ENCODE measurements at regions not wholly inside any gene's neighbourhood (a gene's known extent, or its start where the extent isn't known, plus 50 kb on each side); places are given as distances from the start of the nearest gene placed in this dataset.
A peak's percentile ranks its signal among the peaks of the same experiment; 100 is the strongest.

DNA sequence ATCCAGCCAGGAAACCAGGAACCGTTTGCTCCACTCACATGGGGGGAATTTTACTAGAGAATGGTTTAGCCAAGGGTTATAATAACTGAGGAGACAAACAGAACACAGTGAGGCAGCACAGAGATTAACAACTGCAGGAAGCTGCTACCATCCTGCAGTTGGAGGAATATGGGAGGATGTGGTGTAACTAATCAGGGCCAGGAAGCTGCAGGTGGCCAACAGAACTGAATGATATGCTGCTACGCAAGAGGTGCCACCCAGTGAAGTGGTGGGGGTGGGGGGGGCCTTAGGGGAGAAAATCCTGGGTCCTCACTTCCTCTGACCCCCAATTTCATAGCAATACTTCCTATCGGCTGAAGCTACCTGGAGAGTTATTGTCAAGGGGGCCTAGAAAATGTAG, 306.4 kb upstream of the STT3B start:
- no peak overlapping the region for H3K4me3 ChIP-seq
- no peaks in the 10 kb centered on the region for H3K9me3 ChIP-seq
- no peak for ATAC-seq
- TF ChIP-seq, protein P1, sequence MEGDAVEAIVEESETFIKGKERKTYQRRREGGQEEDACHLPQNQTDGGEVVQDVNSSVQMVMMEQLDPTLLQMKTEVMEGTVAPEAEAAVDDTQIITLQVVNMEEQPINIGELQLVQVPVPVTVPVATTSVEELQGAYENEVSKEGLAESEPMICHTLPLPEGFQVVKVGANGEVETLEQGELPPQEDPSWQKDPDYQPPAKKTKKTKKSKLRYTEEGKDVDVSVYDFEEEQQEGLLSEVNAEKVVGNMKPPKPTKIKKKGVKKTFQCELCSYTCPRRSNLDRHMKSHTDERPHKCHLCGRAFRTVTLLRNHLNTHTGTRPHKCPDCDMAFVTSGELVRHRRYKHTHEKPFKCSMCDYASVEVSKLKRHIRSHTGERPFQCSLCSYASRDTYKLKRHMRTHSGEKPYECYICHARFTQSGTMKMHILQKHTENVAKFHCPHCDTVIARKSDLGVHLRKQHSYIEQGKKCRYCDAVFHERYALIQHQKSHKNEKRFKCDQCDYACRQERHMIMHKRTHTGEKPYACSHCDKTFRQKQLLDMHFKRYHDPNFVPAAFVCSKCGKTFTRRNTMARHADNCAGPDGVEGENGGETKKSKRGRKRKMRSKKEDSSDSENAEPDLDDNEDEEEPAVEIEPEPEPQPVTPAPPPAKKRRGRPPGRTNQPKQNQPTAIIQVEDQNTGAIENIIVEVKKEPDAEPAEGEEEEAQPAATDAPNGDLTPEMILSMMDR (IDR thresholded peaks at IDR 0.05): no peak
- no peaks in the 10 kb centered on the region for H3K36me3 ChIP-seq
- peaks cover 19% of the 10 kb centered on the region for H3K4me1 ChIP-seq
- DNase-seq: no peak
- H3K27me3 ChIP-seq (ENCODE audit: low read depth): no peaks in the 10 kb centered on the region
- intact Hi-C loops (cut with DNase I): no loop called here
- no peak overlapping the region for H3K27ac ChIP-seq

DNA sequence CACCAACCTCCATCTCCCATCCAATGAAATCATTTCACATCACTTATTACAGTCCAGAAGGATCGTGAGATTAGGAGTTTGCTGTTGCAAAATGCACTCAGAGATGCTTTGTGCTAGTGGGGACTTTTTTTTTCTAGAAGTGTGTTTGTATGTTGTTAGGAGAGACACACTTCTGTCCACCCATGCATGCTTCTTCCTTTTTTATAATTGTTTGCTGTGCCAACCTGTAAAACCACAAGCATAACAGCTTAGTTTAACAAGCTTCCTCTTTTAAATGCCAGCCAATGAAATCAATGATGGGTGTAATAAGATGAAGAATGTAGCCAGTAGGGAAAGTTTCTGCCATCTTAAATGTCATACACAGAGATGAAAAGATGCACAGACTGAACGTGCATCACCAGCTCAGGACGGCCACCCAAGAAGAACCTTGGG, 305.6 kb upstream of the STT3B start:
- intact Hi-C loops (cut with DNase I): no loop called here
- TF ChIP-seq, protein P1 (IDR thresholded peaks at IDR 0.05): no peak
- Histone ChIP-seq H3K4me1 (peaks cover 19% of the 10 kb centered on the region), H3K4me3 (no peak overlapping the region), H3K27ac (no peak overlapping the region), H3K27me3 (ENCODE audit: low read depth) (no peaks in the 10 kb centered on the region), H3K9me3 (no peaks in the 10 kb centered on the region), H3K36me3 (no peaks in the 10 kb centered on the region)
- ATAC-seq: peak; percentile 45 to 73
- no peak for DNase-seq

DNA sequence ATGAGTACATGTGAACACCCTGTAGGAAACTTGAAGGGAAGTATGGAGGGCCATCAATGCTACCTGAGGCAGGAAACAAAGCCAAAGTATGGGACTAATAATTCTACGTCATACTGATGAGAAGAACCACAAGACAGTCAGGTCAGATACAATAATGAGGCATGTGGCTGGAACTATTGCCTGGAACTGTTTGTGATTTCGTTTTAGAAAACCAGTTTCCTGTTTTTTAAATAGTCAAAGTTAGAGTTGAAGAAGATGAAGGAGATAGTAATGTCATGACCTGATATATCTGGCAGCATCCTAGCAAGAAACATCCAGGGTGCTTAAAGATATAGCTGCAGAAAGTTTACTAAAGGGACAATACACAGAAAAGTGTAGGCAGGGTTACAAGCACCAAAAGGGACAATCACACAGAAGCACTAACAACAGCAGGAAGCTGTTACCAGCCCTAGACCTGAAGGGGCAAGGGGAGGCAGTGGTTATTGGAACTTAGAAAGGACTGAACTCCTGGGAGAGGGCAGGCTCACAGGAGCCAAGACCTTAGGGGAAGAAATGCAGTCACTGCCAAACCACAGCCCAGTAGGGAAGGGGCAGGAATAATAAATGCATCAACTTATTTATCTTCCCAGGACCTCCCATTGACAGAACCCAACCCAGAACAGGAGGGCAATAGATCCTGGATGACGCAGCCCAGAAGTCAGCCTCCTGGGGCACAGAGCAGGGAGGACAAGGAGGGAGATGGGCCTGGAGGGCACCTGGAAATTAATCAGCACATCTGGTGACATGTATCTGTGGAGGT, 302.1 kb upstream of the STT3B start:
- Histone ChIP-seq H3K4me3 (no peak overlapping the region), H3K36me3 (no peaks in the 10 kb centered on the region), H3K4me1 (peaks cover 27% of the 10 kb centered on the region), H3K27ac (no peak overlapping the region), H3K27me3 (ENCODE audit: low read depth) (no peaks in the 10 kb centered on the region), H3K9me3 (no peaks in the 10 kb centered on the region)
- ATAC-seq (no peak), DNase-seq (no peak)
- TF ChIP-seq, protein P1 (IDR thresholded peaks at IDR 0.05): no peak
- intact Hi-C loops (cut with DNase I): no loop called here

DNA sequence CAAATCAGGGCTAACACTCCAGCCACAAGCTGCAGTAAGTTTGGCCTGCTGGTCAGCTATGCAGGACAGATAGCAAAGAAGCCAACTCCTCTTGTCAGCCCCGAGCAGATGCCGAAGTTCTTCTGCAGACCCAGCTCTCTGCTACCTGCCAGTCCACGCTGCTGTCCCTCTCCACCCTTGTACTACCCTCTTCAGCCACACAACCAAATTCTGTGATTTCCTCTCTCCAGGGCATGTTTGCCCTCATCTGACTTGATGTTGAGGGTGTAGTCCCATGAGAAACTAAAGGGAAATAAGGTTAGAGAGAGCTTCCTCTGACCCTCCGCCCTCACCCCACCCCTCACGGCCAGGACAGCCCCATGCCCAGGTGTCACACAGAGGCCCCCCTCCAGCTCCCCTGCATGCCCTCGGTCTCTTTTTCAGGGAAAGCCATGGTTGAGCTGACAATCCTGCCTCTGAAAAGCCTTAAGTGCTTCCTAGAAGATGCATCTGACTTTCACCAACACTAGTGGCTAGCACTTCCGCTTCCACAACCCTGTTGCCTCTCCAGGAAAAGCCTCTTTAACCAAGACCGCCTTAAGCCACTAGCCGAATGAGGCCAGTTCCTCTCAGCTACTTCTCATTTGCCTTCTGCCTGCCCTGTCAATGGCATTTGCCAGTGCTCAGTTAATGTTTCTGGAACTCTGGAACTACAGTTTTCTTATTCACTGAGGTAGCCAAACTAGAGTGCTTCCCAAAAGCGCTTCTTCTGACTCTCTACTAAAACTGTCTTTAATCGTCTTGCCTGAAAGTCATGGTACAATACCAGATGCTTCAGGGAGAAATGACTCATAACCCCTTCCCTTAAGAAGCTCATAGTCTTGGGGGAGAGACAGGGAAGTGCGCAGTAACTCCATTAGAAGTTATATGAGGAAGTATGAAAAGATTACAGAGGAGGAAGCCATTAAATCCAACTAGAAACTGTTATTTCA, 300.4 kb upstream of the STT3B start:
- peaks cover 22% of the 10 kb centered on the region for H3K4me1 ChIP-seq
- peak; percentile 71 to 73 for ATAC-seq
- no peaks in the 10 kb centered on the region for H3K27me3 ChIP-seq (ENCODE audit: low read depth)
- H3K27ac ChIP-seq: peak overlapping the region; percentile 50
- TF ChIP-seq, protein P1 (IDR thresholded peaks at IDR 0.05): no peak
- no peak overlapping the region for H3K4me3 ChIP-seq
- no peaks in the 10 kb centered on the region for H3K9me3 ChIP-seq
- no peaks in the 10 kb centered on the region for H3K36me3 ChIP-seq
- no peak for DNase-seq
- intact Hi-C loops (cut with DNase I): no loop called here

DNA sequence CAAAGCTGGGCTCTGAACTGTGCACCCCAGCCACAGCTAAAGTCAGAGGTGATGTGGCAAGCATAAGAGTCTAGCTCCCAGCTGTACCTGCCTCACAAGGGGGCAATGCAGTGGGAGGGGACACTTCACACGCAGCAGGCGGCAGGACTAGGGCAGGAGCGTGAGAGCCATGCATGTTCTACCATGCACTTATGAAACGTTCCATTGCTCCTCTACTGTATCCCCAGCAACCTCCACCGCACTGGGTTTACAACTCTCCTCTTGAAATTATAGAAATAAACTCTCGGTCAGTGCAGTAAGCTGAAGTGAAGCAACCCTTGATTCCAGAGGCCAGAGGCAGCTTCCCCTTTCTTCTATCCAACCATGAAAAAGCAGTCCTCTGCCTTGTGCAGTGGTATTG, 298.6 kb upstream of the STT3B start:
- DNase-seq: no peak
- Histone ChIP-seq H3K4me3 (no peak overlapping the region), H3K27me3 (ENCODE audit: low read depth) (no peaks in the 10 kb centered on the region), H3K9me3 (no peaks in the 10 kb centered on the region), H3K36me3 (no peaks in the 10 kb centered on the region), H3K27ac (no peak overlapping the region), H3K4me1 (peaks cover 22% of the 10 kb centered on the region)
- intact Hi-C loops (cut with DNase I): no loop called here
- TF ChIP-seq, protein P1 (IDR thresholded peaks at IDR 0.05): no peak
- ATAC-seq: peak; percentile 53 to 70
